ENCODE measurements at regions not wholly inside any gene's neighbourhood (a gene's known extent, or its start where the extent isn't known, plus 50 kb on each side); places are given as distances from the start of the nearest gene placed in this dataset.

DNA sequence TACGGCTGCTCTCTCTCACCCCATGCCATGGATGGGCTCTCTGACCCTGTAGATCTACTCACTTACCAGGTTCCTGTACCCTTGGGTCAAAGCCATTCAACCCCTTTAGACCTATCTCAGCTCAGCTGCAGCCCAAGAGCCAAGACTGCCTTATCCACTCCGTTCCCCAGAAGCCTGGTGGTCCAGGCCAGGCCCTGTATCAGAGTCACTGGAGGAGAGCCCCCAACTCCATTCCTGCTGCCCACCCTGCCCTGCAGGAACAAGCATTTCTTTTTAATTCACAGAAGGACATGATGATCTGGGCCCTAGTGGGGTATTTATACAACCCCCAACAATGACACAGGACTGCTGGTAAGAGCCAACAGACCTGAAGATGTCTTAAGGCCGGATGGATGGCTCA lies 76.8 kb downstream of the AIPL1 start:
- H3K36me3 ChIP-seq (ENCODE audit: control insufficient read depth, insufficient read depth, low read length) = no peaks in the 10 kb centered on the region
- no peak overlapping the region for H2AK5ac ChIP-seq (ENCODE audit: low read depth, low read length)
- BruUV-seq (replicated peaks) = no TSS peak
- no peak overlapping the region for H3K56ac ChIP-seq (ENCODE audit: extremely low read depth, insufficient read depth, low read length)
- H3K9me1 ChIP-seq (ENCODE audit: insufficient read depth, low read length) = no peaks in the 10 kb centered on the region
- no peak overlapping the region for H2AK9ac ChIP-seq (replicated peaks; ENCODE audit: low read depth, low read length, poor library complexity)
- H3K18ac ChIP-seq (ENCODE audit: low read depth, low read length) = no peak overlapping the region
- no peak overlapping the region for H3K4me3 ChIP-seq (ENCODE audit: insufficient read depth, low read depth, low read length)
- in situ Hi-C loops (cut with MboI; ENCODE audit: low sequenced_read_pairs) (no loop called here), dilution Hi-C loops (cut with HindIII; ENCODE audit: low sequenced_read_pairs, unreplicated experiment) (no loop called here), intact Hi-C loops (cut with micrococcal nuclease) (no loop called here)
- POLR2A ChIA-PET (ENCODE audit: unreplicated experiment) = no interaction called here
- H3K27ac ChIP-seq (ENCODE audit: insufficient read depth, low read length) = no peak overlapping the region
- TF ChIP-seq RAD21 (IDR thresholded peaks at IDR 0.05; ENCODE audit: low read length) (no peak), SMC3 (IDR thresholded peaks at IDR 0.05; ENCODE audit: low read depth, low read length) (no peak), NFE2L2 (IDR thresholded peaks at IDR 0.05; ENCODE audit: low read depth, low read length) (no peak), BHLHE40 (IDR thresholded peaks at IDR 0.05; ENCODE audit: low read depth, low read length) (no peak), MXI1 (IDR thresholded peaks at IDR 0.05; ENCODE audit: borderline replicate concordance, low read depth, low read length) (no peak), CHD1 (IDR thresholded peaks at IDR 0.05; ENCODE audit: low read depth, low read length) (no peak), FOS (IDR thresholded peaks at IDR 0.05; ENCODE audit: low read depth, low read length) (no peak), MAFK (IDR thresholded peaks at IDR 0.05; ENCODE audit: low read depth, low read length) (no peak), CEBPB (IDR thresholded peaks at IDR 0.05; ENCODE audit: low read depth, low read length) (no peak), RFX5 (IDR thresholded peaks at IDR 0.05; ENCODE audit: low read depth, low read length) (no peak), USF2 (IDR thresholded peaks at IDR 0.05; ENCODE audit: low read depth, low read length) (no peak), ELK1 (IDR thresholded peaks at IDR 0.05; ENCODE audit: borderline replicate concordance, low read depth, low read length) (no peak)
- TF ChIP-seq, protein P1, sequence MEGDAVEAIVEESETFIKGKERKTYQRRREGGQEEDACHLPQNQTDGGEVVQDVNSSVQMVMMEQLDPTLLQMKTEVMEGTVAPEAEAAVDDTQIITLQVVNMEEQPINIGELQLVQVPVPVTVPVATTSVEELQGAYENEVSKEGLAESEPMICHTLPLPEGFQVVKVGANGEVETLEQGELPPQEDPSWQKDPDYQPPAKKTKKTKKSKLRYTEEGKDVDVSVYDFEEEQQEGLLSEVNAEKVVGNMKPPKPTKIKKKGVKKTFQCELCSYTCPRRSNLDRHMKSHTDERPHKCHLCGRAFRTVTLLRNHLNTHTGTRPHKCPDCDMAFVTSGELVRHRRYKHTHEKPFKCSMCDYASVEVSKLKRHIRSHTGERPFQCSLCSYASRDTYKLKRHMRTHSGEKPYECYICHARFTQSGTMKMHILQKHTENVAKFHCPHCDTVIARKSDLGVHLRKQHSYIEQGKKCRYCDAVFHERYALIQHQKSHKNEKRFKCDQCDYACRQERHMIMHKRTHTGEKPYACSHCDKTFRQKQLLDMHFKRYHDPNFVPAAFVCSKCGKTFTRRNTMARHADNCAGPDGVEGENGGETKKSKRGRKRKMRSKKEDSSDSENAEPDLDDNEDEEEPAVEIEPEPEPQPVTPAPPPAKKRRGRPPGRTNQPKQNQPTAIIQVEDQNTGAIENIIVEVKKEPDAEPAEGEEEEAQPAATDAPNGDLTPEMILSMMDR (conservative IDR thresholded peaks at IDR 0.05; ENCODE audit: low read depth, low read length) = no peak
- no peak overlapping the region for H2BK20ac ChIP-seq (ENCODE audit: low read depth, low read length)
- H3K9ac ChIP-seq (ENCODE audit: low read depth, low read length) = no peak overlapping the region
- H2BK15ac ChIP-seq (ENCODE audit: low read depth, low read length) = no peak overlapping the region
- no peak overlapping the region for H2BK5ac ChIP-seq (ENCODE audit: low read depth, low read length, poor library complexity, severe bottlenecking)
- H3K14ac ChIP-seq (replicated peaks; ENCODE audit: low read depth, low read length) = no peak overlapping the region
- H3K23ac ChIP-seq (ENCODE audit: low read depth, low read length) = no peak overlapping the region
- DNase-seq (no peak), ATAC-seq (ENCODE audit: low read depth) (no peak)
- H3K4me1 ChIP-seq (ENCODE audit: control insufficient read depth, insufficient read depth, low read length) = no peaks in the 10 kb centered on the region
- 100% methylated on average over 1 of the region's 3 CpGs; no CpG with 5 or more reads in 1 of the 2 experiments for WGBS, 2 experiments (ENCODE audit: extremely low coverage in 2 of 2, insufficient read length in 1 of 2)
- H3K4me2 ChIP-seq (ENCODE audit: low read depth, low read length) = no peak overlapping the region
- H2AFZ ChIP-seq (replicated peaks; ENCODE audit: low read length, poor library complexity) = no peak overlapping the region
- H4K20me1 ChIP-seq (ENCODE audit: insufficient read depth, low read length) = no peaks in the 10 kb centered on the region
- H3K9me3 ChIP-seq (ENCODE audit: control insufficient read depth, insufficient read depth, low read length) = no peaks in the 10 kb centered on the region
- H3K27me3 ChIP-seq (ENCODE audit: control insufficient read depth, insufficient read depth, low read length) = peaks cover 2% of the 10 kb centered on the region
- no peaks in the 10 kb centered on the region for H3K79me1 ChIP-seq (ENCODE audit: low read depth in 1 of 2, low read length in 2 of 2)
- H4K5ac ChIP-seq (ENCODE audit: low read depth, low read length) = no peak overlapping the region
- CTCF ChIA-PET = no interaction called here
- no peak overlapping the region for H3K4ac ChIP-seq (ENCODE audit: low read depth, low read length)
- no peak overlapping the region for H4K8ac ChIP-seq (ENCODE audit: low read depth in 2 of 2, low read length in 2 of 2)
- no peak overlapping the region for H2BK120ac ChIP-seq (ENCODE audit: low read depth, low read length)
- no peak overlapping the region for H4K91ac ChIP-seq (ENCODE audit: insufficient read depth, low read depth, low read length)

Data from IMR-90 (cell line).